ENCODE measurements at regions not wholly inside any gene's neighbourhood (a gene's known extent, or its start where the extent isn't known, plus 50 kb on each side); places are given as distances from the start of the nearest gene placed in this dataset.

- Histone ChIP-seq H3K79me2 (ENCODE audit: insufficient read depth, low read length) (no peaks in the 10 kb centered on the region), H3K4me2 (ENCODE audit: insufficient read depth, low read length) (no peak overlapping the region), H3K4me3 (ENCODE audit: insufficient read depth, low read length) (no peak overlapping the region), H2AFZ (ENCODE audit: low read length) (no peak overlapping the region), H3K36me3 (ENCODE audit: insufficient read depth, low read length) (no peaks in the 10 kb centered on the region), H3K4me1 (ENCODE audit: insufficient read depth, low read length) (peaks cover 34% of the 10 kb centered on the region), H4K20me1 (ENCODE audit: insufficient read depth, low read length) (no peaks in the 10 kb centered on the region), H3K27ac (ENCODE audit: low read depth, low read length) (peak overlapping the region; percentile 15), H3K27me3 (ENCODE audit: insufficient read depth, low read length) (no peaks in the 10 kb centered on the region), H3K9me3 (ENCODE audit: low read depth, low read length) (peaks cover 2% of the 10 kb centered on the region)
- no peak for TF ChIP-seq CTCF (IDR thresholded peaks at IDR 0.05; ENCODE audit: extremely low read depth, low read depth, low read length)
- DNase-seq (ENCODE audit: insufficient read length, low spot score, missing footprints): no peak
Observed at GRCh38 chr3:177488740-177489139, 291.5 kb upstream of the TBL1XR1 start.

GRCh38 chr3:177490626-177491025, 293.3 kb upstream of the TBL1XR1 start:
- H4K20me1 ChIP-seq (ENCODE audit: insufficient read depth, low read length): no peaks in the 10 kb centered on the region

GRCh38 chr3:177491296-177492032, 294.2 kb upstream of the TBL1XR1 start:
- Histone ChIP-seq H3K4me1 (ENCODE audit: insufficient read depth, low read length) (peaks cover 29% of the 10 kb centered on the region), H3K27ac (ENCODE audit: low read depth, low read length) (peak overlapping the region; percentile 36), H2AFZ (ENCODE audit: low read length) (peak overlapping the region; percentile 76), H3K9me3 (ENCODE audit: low read depth, low read length) (no peaks in the 10 kb centered on the region), H3K79me2 (ENCODE audit: insufficient read depth, low read length) (no peaks in the 10 kb centered on the region), H3K4me3 (ENCODE audit: insufficient read depth, low read length) (peak overlapping the region; percentile 1), H3K27me3 (ENCODE audit: insufficient read depth, low read length) (no peaks in the 10 kb centered on the region), H4K20me1 (ENCODE audit: insufficient read depth, low read length) (no peaks in the 10 kb centered on the region), H3K36me3 (ENCODE audit: insufficient read depth, low read length) (no peaks in the 10 kb centered on the region), H3K4me2 (ENCODE audit: insufficient read depth, low read length) (peak overlapping the region; percentile 51)
- DNase-seq (ENCODE audit: insufficient read length, low spot score, missing footprints): no peak
- TF ChIP-seq CTCF (IDR thresholded peaks at IDR 0.05; ENCODE audit: extremely low read depth, low read depth, low read length): no peak

More at GRCh38 chr3:177490626-177491025, 293.3 kb upstream of the TBL1XR1 start:
- Histone ChIP-seq H3K79me2 (ENCODE audit: insufficient read depth, low read length) (no peaks in the 10 kb centered on the region), H3K27ac (ENCODE audit: low read depth, low read length) (no peak overlapping the region), H2AFZ (ENCODE audit: low read length) (peak overlapping the region; percentile 44), H3K4me1 (ENCODE audit: insufficient read depth, low read length) (peaks cover 29% of the 10 kb centered on the region), H3K27me3 (ENCODE audit: insufficient read depth, low read length) (no peaks in the 10 kb centered on the region), H3K4me2 (ENCODE audit: insufficient read depth, low read length) (no peak overlapping the region), H3K9me3 (ENCODE audit: low read depth, low read length) (no peaks in the 10 kb centered on the region), H3K36me3 (ENCODE audit: insufficient read depth, low read length) (no peaks in the 10 kb centered on the region), H3K4me3 (ENCODE audit: insufficient read depth, low read length) (no peak overlapping the region)
- TF ChIP-seq CTCF (IDR thresholded peaks at IDR 0.05; ENCODE audit: extremely low read depth, low read depth, low read length): no peak
- DNase-seq (ENCODE audit: insufficient read length, low spot score, missing footprints): no peak

GRCh38 chr3:177493091-177493490, 295.8 kb upstream of the TBL1XR1 start:
- TF ChIP-seq CTCF (IDR thresholded peaks at IDR 0.05; ENCODE audit: extremely low read depth, low read depth, low read length): no peak
- H3K27me3 ChIP-seq (ENCODE audit: insufficient read depth, low read length): no peaks in the 10 kb centered on the region
- no peak overlapping the region for H3K27ac ChIP-seq (ENCODE audit: low read depth, low read length)
- no peaks in the 10 kb centered on the region for H4K20me1 ChIP-seq (ENCODE audit: insufficient read depth, low read length)
- H2AFZ ChIP-seq (ENCODE audit: low read length): no peak overlapping the region
- H3K9me3 ChIP-seq (ENCODE audit: low read depth, low read length): no peaks in the 10 kb centered on the region
- H3K4me2 ChIP-seq (ENCODE audit: insufficient read depth, low read length): no peak overlapping the region
- peaks cover 21% of the 10 kb centered on the region for H3K4me1 ChIP-seq (ENCODE audit: insufficient read depth, low read length)
- no peak overlapping the region for H3K4me3 ChIP-seq (ENCODE audit: insufficient read depth, low read length)
- DNase-seq (ENCODE audit: insufficient read length, low spot score, missing footprints): no peak
- no peaks in the 10 kb centered on the region for H3K79me2 ChIP-seq (ENCODE audit: insufficient read depth, low read length)
- H3K36me3 ChIP-seq (ENCODE audit: insufficient read depth, low read length): no peaks in the 10 kb centered on the region

All from osteoblast (primary cell).